Right atrium auricular region (tissue), 2 donors: ENCODE measurements at regions not wholly inside any gene's neighbourhood (a gene's known extent, or its start where the extent isn't known, plus 50 kb on each side); places are given as distances from the start of the nearest gene placed in this dataset.

Experiments used
- DNase-seq: peaks from one replicate; pipeline ENCODE4 v3.0.0-alpha.2; 2019; ENCODE audit warnings: low spot score
- H3K27ac ChIP-seq, 2 donors: fragments of 200-600 bp; sonication (generic); 1 replicate in 1 of 2; 2 replicates in 1 of 2; pipeline ENCODE4 v1.5.1; 2016 to 2019
- H3K27me3 ChIP-seq, 2 donors: fragments of 200-600 bp; sonication (generic); one replicate each; pipeline versions ENCODE4 v1.5.1 to v1.6.0; 2017 to 2019
- H3K36me3 ChIP-seq: fragments of 200-600 bp; sonication (generic); one replicate; pipeline ENCODE4 v1.5.1; 2016
- H3K4me1 ChIP-seq, 2 donors: fragments of 200-600 bp; sonication (generic); one replicate each; pipeline versions ENCODE4 v1.5.1 to v1.6.0; 2017 to 2019
- H3K4me3 ChIP-seq, 2 donors: fragments of 200-600 bp; sonication (generic); 1 replicate in 1 of 2; 2 replicates in 1 of 2; pipeline ENCODE4 v1.5.1; 2017 to 2019; ENCODE audit warnings: mild to moderate bottlenecking in 1 of 2, moderate library complexity in 1 of 2
- H3K9me3 ChIP-seq, 2 donors: fragments of 200-600 bp; sonication (generic); one replicate each; pipeline ENCODE4 v1.5.1; 2019
- TF ChIP-seq, protein P1 (sequence below), 2 donors: fragments of 200-600 bp; sonication (generic); IDR thresholded peaks; one replicate each; pipeline ENCODE4 v1.5.1; 2019; ENCODE audit warnings: antibody characterized with exemption in 2 of 2

DNA sequence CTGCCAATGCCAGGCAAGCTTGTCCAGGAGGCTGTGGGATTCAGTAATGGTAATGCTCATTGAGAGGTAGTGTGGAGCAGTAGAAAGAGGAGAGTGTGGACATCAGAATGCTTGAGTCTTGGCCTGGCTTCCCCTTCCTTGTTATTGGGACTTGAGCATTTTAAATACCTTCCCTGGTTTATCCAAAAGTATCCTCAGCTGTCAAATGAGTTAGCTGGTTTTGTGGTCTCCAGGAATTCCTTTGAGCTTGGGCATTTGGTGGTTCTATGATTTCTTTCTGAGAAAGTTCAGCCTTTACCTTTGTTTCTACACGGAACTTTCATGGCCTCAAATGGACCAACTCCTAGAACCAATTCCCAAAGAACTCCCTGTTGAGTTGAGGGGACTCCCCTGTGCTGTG lies 264.3 kb downstream of the PTEN start:
- TF ChIP-seq, protein P1, sequence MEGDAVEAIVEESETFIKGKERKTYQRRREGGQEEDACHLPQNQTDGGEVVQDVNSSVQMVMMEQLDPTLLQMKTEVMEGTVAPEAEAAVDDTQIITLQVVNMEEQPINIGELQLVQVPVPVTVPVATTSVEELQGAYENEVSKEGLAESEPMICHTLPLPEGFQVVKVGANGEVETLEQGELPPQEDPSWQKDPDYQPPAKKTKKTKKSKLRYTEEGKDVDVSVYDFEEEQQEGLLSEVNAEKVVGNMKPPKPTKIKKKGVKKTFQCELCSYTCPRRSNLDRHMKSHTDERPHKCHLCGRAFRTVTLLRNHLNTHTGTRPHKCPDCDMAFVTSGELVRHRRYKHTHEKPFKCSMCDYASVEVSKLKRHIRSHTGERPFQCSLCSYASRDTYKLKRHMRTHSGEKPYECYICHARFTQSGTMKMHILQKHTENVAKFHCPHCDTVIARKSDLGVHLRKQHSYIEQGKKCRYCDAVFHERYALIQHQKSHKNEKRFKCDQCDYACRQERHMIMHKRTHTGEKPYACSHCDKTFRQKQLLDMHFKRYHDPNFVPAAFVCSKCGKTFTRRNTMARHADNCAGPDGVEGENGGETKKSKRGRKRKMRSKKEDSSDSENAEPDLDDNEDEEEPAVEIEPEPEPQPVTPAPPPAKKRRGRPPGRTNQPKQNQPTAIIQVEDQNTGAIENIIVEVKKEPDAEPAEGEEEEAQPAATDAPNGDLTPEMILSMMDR (IDR thresholded peaks at IDR 0.05) = no peak
- DNase-seq = no peak
- H3K27ac ChIP-seq = no peak overlapping the region

DNA sequence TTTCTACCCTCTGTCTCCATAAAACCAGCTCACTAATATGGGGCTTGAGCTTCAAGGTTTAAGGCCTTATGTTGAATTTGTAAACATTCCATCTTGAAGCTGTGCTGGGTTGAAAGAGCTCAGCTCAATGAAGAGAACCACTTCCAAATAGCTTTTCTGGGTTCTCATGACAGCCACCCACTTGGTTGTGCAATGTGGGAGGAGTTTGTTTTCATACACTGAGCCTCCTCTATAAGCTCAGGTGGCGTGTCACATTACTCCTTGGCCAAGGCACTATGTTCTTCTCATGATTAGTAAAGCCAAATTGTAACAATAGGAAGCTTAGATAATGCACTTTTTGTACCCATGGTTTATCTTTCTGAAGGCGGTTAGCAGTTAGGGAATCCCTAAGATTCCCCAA lies 265.6 kb downstream of the PTEN start:
- Histone ChIP-seq H3K4me3 (no peak overlapping the region), H3K27me3 (no peaks in the 10 kb centered on the region), H3K9me3 (no peaks in the 10 kb centered on the region), H3K36me3 (no peaks in the 10 kb centered on the region), H3K27ac (no peak overlapping the region), H3K4me1 (no peaks in the 10 kb centered on the region)
- TF ChIP-seq, protein P1 (IDR thresholded peaks at IDR 0.05) = no peak
- DNase-seq = no peak

More for the DNA sequence above, 264.3 kb downstream of the PTEN start:
- H3K4me3 ChIP-seq = no peak overlapping the region
- no peaks in the 10 kb centered on the region for H3K4me1 ChIP-seq
- no peaks in the 10 kb centered on the region for H3K9me3 ChIP-seq
- H3K36me3 ChIP-seq = no peaks in the 10 kb centered on the region
- no peaks in the 10 kb centered on the region for H3K27me3 ChIP-seq

GRCh38 chr10:88130912-88131311 lies 267.5 kb downstream of the PTEN start:
- no peaks in the 10 kb centered on the region for H3K9me3 ChIP-seq
- H3K4me3 ChIP-seq = no peak overlapping the region
- H3K36me3 ChIP-seq = no peaks in the 10 kb centered on the region
- TF ChIP-seq, protein P1 (IDR thresholded peaks at IDR 0.05) = no peak
- H3K27ac ChIP-seq = no peak overlapping the region
- no peak for DNase-seq
- H3K27me3 ChIP-seq = no peaks in the 10 kb centered on the region
- no peaks in the 10 kb centered on the region for H3K4me1 ChIP-seq

GRCh38 chr10:88131511-88132139 lies 268.2 kb downstream of the PTEN start:
- TF ChIP-seq, protein P1 (IDR thresholded peaks at IDR 0.05) = no peak
- H3K27ac ChIP-seq = no peak overlapping the region
- H3K9me3 ChIP-seq = no peaks in the 10 kb centered on the region
- no peak overlapping the region for H3K4me3 ChIP-seq
- no peaks in the 10 kb centered on the region for H3K36me3 ChIP-seq
- DNase-seq = no peak
- no peaks in the 10 kb centered on the region for H3K4me1 ChIP-seq
- H3K27me3 ChIP-seq = no peaks in the 10 kb centered on the region

DNA sequence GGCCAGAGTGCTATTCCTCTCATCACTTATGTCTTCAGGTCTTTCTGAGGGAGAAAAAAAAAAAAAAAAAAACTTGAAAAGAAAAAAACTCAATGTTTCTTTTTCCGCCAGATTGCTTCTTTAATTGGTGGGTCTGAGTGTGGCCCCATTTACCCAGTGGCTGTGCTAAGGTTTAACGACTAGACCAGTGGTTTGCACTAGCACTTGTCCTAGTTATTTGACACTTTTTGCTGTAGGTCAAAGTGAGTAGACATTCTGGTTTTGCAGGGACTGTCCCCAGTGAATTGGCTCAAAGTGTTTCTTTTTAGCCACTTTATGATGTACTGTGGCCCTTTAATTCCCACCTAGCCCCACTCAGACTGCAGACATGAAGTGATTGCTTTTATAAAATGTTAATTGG lies 273.3 kb downstream of the PTEN start:
- no peak overlapping the region for H3K4me3 ChIP-seq
- H3K27ac ChIP-seq = no peak overlapping the region
- no peaks in the 10 kb centered on the region for H3K4me1 ChIP-seq
- DNase-seq = no peak
- peaks cover 0 to under 1% of the 10 kb centered on the region in 2 donors for H3K9me3 ChIP-seq
- H3K36me3 ChIP-seq = no peaks in the 10 kb centered on the region
- TF ChIP-seq, protein P1 (IDR thresholded peaks at IDR 0.05) = no peak
- H3K27me3 ChIP-seq = no peaks in the 10 kb centered on the region

DNA sequence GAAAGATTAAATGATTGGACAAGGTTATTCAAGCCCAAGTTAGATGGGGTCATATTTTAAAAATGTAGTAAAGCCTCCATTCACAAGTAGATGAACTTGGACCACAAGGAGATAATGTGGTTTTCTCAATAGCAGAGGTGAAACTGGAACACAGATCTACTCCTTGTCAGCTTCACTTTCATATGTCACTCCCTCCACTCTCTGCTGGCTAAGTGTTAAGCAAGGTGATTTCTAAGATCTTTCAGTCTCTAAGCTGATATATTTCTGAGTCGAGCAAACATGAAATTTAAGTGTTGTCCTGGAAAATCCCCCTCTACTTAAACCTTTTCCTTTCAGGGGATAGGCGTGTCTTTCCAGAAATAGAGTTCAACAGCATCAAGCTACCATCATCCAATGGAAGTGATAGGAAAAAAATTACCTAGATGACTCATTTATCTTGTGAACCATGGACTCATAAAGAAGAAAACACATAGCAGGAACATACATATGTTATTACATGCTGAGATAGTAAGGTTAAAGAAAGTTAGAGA lies 275.0 kb downstream of the PTEN start:
- no peaks in the 10 kb centered on the region for H3K36me3 ChIP-seq
- H3K9me3 ChIP-seq = peaks cover 0 to 9% of the 10 kb centered on the region in 2 donors
- H3K4me1 ChIP-seq = no peaks in the 10 kb centered on the region
- TF ChIP-seq, protein P1 (IDR thresholded peaks at IDR 0.05) = no peak
- DNase-seq = no peak
- no peaks in the 10 kb centered on the region for H3K27me3 ChIP-seq
- H3K4me3 ChIP-seq = no peak overlapping the region
- H3K27ac ChIP-seq = no peak overlapping the region
